ENCODE measurements at regions not wholly inside any gene's neighbourhood (a gene's known extent, or its start where the extent isn't known, plus 50 kb on each side); places are given as distances from the start of the nearest gene placed in this dataset.

DNA sequence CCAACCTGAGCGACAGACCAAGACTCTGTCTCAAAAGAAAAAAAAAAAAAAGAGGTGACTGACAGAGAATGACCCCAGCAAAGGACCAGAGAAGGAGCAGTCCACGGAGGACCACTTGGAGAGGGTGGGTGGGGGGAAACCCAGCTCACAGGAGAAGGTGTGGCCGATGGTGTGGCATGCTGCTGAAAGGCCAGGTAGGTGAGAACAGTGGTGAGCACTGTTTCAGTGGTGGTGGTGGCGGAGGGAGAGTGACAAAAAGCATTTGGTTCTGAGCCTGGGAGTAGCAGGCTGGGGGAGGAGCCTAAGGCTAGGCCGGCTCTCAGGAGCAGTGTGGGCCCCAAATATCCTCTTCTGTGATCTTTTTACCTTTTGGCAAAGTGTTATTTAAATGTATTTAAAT, 63.8 kb downstream of the IRF2BPL start:
- no peak for TF ChIP-seq REST (IDR thresholded peaks at IDR 0.05; ENCODE audit: low read depth, low read length)
- TF ChIP-seq, protein P1, sequence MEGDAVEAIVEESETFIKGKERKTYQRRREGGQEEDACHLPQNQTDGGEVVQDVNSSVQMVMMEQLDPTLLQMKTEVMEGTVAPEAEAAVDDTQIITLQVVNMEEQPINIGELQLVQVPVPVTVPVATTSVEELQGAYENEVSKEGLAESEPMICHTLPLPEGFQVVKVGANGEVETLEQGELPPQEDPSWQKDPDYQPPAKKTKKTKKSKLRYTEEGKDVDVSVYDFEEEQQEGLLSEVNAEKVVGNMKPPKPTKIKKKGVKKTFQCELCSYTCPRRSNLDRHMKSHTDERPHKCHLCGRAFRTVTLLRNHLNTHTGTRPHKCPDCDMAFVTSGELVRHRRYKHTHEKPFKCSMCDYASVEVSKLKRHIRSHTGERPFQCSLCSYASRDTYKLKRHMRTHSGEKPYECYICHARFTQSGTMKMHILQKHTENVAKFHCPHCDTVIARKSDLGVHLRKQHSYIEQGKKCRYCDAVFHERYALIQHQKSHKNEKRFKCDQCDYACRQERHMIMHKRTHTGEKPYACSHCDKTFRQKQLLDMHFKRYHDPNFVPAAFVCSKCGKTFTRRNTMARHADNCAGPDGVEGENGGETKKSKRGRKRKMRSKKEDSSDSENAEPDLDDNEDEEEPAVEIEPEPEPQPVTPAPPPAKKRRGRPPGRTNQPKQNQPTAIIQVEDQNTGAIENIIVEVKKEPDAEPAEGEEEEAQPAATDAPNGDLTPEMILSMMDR (IDR thresholded peaks at IDR 0.05), result no peak
- TF ChIP-seq TCF12 (IDR thresholded peaks at IDR 0.05), result no peak
- TF ChIP-seq FOXM1 (IDR thresholded peaks at IDR 0.05; ENCODE audit: low read depth), result no peak
- TF ChIP-seq GATA2 (CRISPR knock-in tag; IDR thresholded peaks at IDR 0.05), result no peak
- TF ChIP-seq EZH2phosphoT487 (IDR thresholded peaks at IDR 0.05; ENCODE audit: borderline replicate concordance, low read depth), result no peak
- TF ChIP-seq, protein P2, sequence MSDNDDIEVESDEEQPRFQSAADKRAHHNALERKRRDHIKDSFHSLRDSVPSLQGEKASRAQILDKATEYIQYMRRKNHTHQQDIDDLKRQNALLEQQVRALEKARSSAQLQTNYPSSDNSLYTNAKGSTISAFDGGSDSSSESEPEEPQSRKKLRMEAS (IDR thresholded peaks at IDR 0.05; ENCODE audit: low read depth), result no peak
